ENCODE measurements at regions not wholly inside any gene's neighbourhood (a gene's known extent, or its start where the extent isn't known, plus 50 kb on each side); places are given as distances from the start of the nearest gene placed in this dataset.
A peak's percentile ranks its signal among the peaks of the same experiment; 100 is the strongest.

DNA sequence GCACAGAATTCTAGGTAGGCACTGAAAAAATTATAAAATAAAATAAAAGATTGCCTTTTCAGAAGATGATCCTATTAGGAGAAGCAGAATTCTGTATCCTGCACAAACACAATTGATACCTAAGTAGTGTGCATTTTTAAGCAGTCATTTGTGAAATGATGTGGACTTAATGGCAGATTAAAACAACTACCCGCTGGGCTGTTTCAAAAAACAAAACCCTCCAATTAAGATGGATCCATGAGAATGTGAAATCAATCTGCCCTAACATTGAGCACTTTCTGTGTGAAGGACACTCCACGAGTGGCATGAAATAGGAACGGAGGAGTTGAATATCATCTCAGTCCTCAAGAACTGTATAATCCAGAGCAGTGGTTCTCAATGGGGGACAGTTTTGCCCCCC, 1012.8 kb upstream of the EEF2KMT start:
- H3K4me3 Mint-ChIP-seq = no peak overlapping the region
- ChIA-PET POLR2A (no interaction called here), CTCF (no interaction called here)
- H3K27ac Mint-ChIP-seq = no peak overlapping the region
- H3K9me3 Mint-ChIP-seq = peaks cover 20% of the 10 kb centered on the region
- H3K27me3 Mint-ChIP-seq = no peaks in the 10 kb centered on the region
- H3K4me1 Mint-ChIP-seq = no peaks in the 10 kb centered on the region
- no peak for DNase-seq
- no peaks in the 10 kb centered on the region for H3K36me3 Mint-ChIP-seq (ENCODE audit: low read depth)

DNA sequence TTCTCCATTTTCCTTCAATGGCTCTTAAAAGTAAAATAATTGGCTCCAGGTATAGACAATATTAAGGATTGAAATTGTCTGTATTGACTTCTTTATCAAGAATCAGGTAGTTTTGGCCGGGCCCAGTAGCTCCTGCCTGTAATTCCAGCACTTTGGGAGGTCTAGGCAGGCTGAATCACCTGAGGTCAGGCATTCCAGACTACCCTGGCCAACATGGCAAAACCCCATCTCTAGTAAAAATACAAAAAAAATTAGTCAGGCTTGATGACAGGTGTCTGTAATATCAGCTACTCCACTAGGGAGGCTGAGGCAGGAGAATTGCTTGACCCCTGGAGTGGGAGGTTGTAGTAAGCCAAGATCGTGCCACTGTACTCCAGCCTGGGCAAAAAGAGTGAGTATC, 1008.5 kb upstream of the EEF2KMT start:
- H3K27me3 Mint-ChIP-seq = no peaks in the 10 kb centered on the region
- no peaks in the 10 kb centered on the region for H3K36me3 Mint-ChIP-seq (ENCODE audit: low read depth)
- no peak overlapping the region for H3K27ac Mint-ChIP-seq
- DNase-seq = no peak
- no peaks in the 10 kb centered on the region for H3K4me1 Mint-ChIP-seq
- ChIA-PET CTCF (no interaction called here), POLR2A (no interaction called here)
- no peak overlapping the region for H3K4me3 Mint-ChIP-seq
- H3K9me3 Mint-ChIP-seq = peaks cover 23% of the 10 kb centered on the region

DNA sequence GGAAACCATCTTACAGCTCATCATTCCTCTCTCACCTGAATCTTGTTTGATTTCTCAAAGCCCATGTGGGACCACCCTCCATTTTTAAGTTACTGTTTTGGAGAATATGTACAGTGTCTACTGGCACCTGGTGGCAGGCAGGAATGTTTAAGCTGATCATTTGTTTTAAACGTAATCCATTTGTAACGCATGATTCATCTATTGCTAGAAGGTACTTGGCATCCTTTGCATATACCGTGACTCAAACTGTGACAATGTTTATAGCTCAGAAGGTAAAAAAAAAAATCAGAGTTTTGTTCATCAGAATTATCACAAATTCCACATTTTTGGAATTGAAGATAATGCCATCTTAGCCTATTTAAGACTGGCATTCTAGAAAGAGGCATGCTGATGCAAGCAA, 1007.5 kb upstream of the EEF2KMT start:
- H3K9me3 Mint-ChIP-seq = peaks cover 26% of the 10 kb centered on the region
- DNase-seq = no peak
- H3K36me3 Mint-ChIP-seq (ENCODE audit: low read depth) = no peaks in the 10 kb centered on the region
- no peaks in the 10 kb centered on the region for H3K4me1 Mint-ChIP-seq
- no peak overlapping the region for H3K27ac Mint-ChIP-seq
- POLR2A ChIA-PET = no interaction called here
- CTCF ChIA-PET = interaction anchor here (0.6 kb wide), 1 partner anchor 473 kb away, joined by 3 read pairs; no protein-coding TSS in a partner anchor
- no peak overlapping the region for H3K4me3 Mint-ChIP-seq
- no peaks in the 10 kb centered on the region for H3K27me3 Mint-ChIP-seq

GRCh38 chr16:6104428-6104827, 1006.8 kb upstream of the EEF2KMT start:
- no peak for DNase-seq
- ChIA-PET POLR2A (no interaction called here), CTCF (interaction anchor here (0.6 kb wide), 1 partner anchor 472 kb away, joined by 3 read pairs; no protein-coding TSS in a partner anchor)
- Mint-ChIP-seq H3K4me1 (no peaks in the 10 kb centered on the region), H3K9me3 (peaks cover 26% of the 10 kb centered on the region), H3K27me3 (no peaks in the 10 kb centered on the region), H3K27ac (no peak overlapping the region), H3K4me3 (no peak overlapping the region), H3K36me3 (ENCODE audit: low read depth) (no peaks in the 10 kb centered on the region)

DNA sequence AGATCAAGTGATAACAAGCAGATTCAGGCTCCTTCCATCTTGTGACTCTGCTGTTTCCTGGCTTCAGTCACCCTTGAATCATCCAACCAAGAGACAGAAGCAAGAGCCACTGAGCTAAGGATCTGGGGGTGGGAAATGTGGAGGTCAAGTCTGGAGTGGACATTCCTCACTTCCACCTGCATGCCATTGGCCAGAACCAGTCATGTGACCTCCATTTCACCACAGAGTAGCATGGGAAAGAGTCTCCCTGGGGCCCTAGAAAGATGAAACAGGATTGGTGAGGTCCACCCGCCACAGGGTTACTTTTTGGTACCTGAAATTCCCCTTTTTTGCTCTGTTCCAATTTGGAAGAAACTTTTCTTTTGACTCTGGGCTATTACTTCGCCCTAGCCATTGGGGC, 1006.0 kb upstream of the EEF2KMT start:
- ChIA-PET POLR2A (no interaction called here), CTCF (no interaction called here)
- no peaks in the 10 kb centered on the region for H3K36me3 Mint-ChIP-seq (ENCODE audit: low read depth)

GRCh38 chr16:6099102-6099501, 1001.5 kb upstream of the EEF2KMT start:
- H3K9me3 Mint-ChIP-seq = peaks cover 24% of the 10 kb centered on the region
- ChIA-PET POLR2A (no interaction called here), CTCF (no interaction called here)

More for the DNA sequence above, 1006.0 kb upstream of the EEF2KMT start:
- no peaks in the 10 kb centered on the region for H3K27me3 Mint-ChIP-seq
- no peak overlapping the region for H3K4me3 Mint-ChIP-seq
- no peak overlapping the region for H3K27ac Mint-ChIP-seq
- no peaks in the 10 kb centered on the region for H3K4me1 Mint-ChIP-seq
- H3K9me3 Mint-ChIP-seq = peaks cover 24% of the 10 kb centered on the region
- DNase-seq = no peak

GRCh38 chr16:6096931-6097670, 999.5 kb upstream of the EEF2KMT start:
- ChIA-PET CTCF (no interaction called here), POLR2A (no interaction called here)
- no peak for DNase-seq
- Mint-ChIP-seq H3K36me3 (ENCODE audit: low read depth) (no peaks in the 10 kb centered on the region), H3K27me3 (no peaks in the 10 kb centered on the region), H3K27ac (no peak overlapping the region), H3K4me1 (no peaks in the 10 kb centered on the region), H3K4me3 (no peak overlapping the region), H3K9me3 (peaks cover 17% of the 10 kb centered on the region)

More at GRCh38 chr16:6099102-6099501, 1001.5 kb upstream of the EEF2KMT start:
- H3K4me3 Mint-ChIP-seq = no peak overlapping the region
- H3K27me3 Mint-ChIP-seq = no peaks in the 10 kb centered on the region
- DNase-seq = no peak
- H3K36me3 Mint-ChIP-seq (ENCODE audit: low read depth) = no peaks in the 10 kb centered on the region
- H3K27ac Mint-ChIP-seq = no peak overlapping the region
- no peaks in the 10 kb centered on the region for H3K4me1 Mint-ChIP-seq

DNA sequence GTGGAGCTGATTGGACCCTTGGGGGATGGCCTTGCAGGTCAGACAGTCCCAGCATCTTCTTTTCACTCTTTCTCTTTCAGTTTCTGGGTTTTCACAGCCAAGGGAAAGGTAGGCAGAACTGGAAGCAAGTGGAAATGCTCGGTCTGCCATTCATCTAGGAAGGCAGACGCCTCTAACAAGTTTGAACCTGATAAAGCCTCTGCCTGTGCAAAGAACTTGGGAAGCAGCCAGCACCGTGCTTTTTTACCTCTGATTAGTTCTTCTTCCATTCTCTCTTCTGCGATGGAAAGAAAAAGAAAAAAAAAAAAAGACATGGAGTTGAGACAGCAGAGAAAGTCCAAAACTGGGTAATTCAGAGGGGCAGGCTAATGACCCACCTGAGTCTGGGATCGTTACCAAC, 997.8 kb upstream of the EEF2KMT start:
- H3K4me3 Mint-ChIP-seq = no peak overlapping the region
- ChIA-PET POLR2A (no interaction called here), CTCF (no interaction called here)
- H3K4me1 Mint-ChIP-seq = no peaks in the 10 kb centered on the region
- H3K27me3 Mint-ChIP-seq = no peaks in the 10 kb centered on the region
- H3K9me3 Mint-ChIP-seq = peaks cover 19% of the 10 kb centered on the region
- no peak overlapping the region for H3K27ac Mint-ChIP-seq
- no peak for DNase-seq
- no peaks in the 10 kb centered on the region for H3K36me3 Mint-ChIP-seq (ENCODE audit: low read depth)

- CTCF ChIA-PET = interaction anchor here (1.2 kb wide), 1 partner anchor 11 kb away, joined by 3 read pairs; no protein-coding TSS in a partner anchor
- Mint-ChIP-seq H3K27me3 (no peaks in the 10 kb centered on the region), H3K36me3 (ENCODE audit: low read depth) (no peaks in the 10 kb centered on the region), H3K9me3 (peaks cover 28% of the 10 kb centered on the region), H3K4me3 (no peak overlapping the region), H3K27ac (no peak overlapping the region), H3K4me1 (no peaks in the 10 kb centered on the region)
- POLR2A ChIA-PET = no interaction called here
- DNase-seq = no peak
Observed at GRCh38 chr16:6091021-6091420, 993.4 kb upstream of the EEF2KMT start.

GRCh38 chr16:6081320-6081976, 983.9 kb upstream of the EEF2KMT start:
- Mint-ChIP-seq H3K9me3 (peaks cover 16% of the 10 kb centered on the region), H3K36me3 (ENCODE audit: low read depth) (no peaks in the 10 kb centered on the region), H3K27ac (no peak overlapping the region), H3K27me3 (no peaks in the 10 kb centered on the region), H3K4me3 (no peak overlapping the region), H3K4me1 (no peaks in the 10 kb centered on the region)
- peak; percentile 21 for DNase-seq
- POLR2A ChIA-PET = no interaction called here
- CTCF ChIA-PET = interaction anchor here (0.9 to 1.7 kb wide), 5 partner anchors 10 to 562 kb away, joined by 3 to 5 read pairs (median 3); no protein-coding TSS in a partner anchor

DNA sequence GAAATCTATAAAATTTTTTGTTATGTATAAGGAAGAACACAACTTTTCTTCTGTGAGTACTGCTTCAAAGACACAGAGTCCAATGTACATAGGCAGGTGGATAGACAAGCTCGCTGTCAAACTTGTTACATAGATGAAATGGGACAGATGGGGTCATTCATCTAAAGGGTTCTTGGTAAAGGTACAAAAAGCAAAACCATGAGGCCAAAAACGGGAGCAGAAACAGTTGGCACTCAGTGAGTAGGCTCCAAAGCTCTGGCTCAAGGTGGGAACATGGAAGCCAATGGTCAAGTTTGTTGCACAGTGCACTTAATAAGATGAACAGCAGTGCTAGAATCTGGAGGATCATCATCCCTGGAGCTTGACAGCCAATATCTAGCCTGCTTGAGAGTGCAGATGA, 979.0 kb upstream of the EEF2KMT start:
- no peak overlapping the region for H3K4me3 Mint-ChIP-seq
- DNase-seq = no peak
- no peaks in the 10 kb centered on the region for H3K4me1 Mint-ChIP-seq
- H3K36me3 Mint-ChIP-seq (ENCODE audit: low read depth) = no peaks in the 10 kb centered on the region
- POLR2A ChIA-PET = no interaction called here
- CTCF ChIA-PET = no interaction called here
- no peak overlapping the region for H3K27ac Mint-ChIP-seq
- H3K9me3 Mint-ChIP-seq = peaks cover 14% of the 10 kb centered on the region
- H3K27me3 Mint-ChIP-seq = no peaks in the 10 kb centered on the region

DNA sequence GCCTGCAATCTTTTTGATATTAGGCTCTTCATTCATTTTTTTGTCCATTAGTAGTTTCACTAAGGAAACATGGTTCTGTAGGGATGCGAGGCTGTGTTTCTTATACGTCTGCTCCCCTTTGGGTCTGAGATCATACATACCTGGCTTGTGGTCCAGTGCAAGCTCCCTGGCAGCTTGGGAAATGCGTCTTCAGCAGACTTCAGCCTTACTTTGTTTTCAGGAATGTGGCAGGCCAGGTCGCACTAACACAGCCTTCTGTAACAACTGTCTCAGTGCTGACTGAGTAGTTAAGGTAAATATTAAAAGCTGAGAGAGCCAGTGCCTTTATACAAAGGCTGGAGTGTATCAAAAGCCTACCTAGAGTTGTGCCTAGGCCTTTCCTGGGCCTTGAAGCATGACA, 970.5 kb upstream of the EEF2KMT start:
- POLR2A ChIA-PET = no interaction called here
- H3K27ac Mint-ChIP-seq = no peak overlapping the region
- CTCF ChIA-PET = no interaction called here
- no peak for DNase-seq
- no peaks in the 10 kb centered on the region for H3K36me3 Mint-ChIP-seq (ENCODE audit: low read depth)
- H3K4me1 Mint-ChIP-seq = no peaks in the 10 kb centered on the region
- no peaks in the 10 kb centered on the region for H3K27me3 Mint-ChIP-seq
- H3K9me3 Mint-ChIP-seq = peaks cover 13% of the 10 kb centered on the region
- no peak overlapping the region for H3K4me3 Mint-ChIP-seq

GRCh38 chr16:6066652-6067051, 969.1 kb upstream of the EEF2KMT start:
- H3K27ac Mint-ChIP-seq = no peak overlapping the region
- H3K27me3 Mint-ChIP-seq = no peaks in the 10 kb centered on the region
- H3K9me3 Mint-ChIP-seq = peaks cover 10% of the 10 kb centered on the region
- no peaks in the 10 kb centered on the region for H3K4me1 Mint-ChIP-seq
- H3K36me3 Mint-ChIP-seq (ENCODE audit: low read depth) = no peaks in the 10 kb centered on the region
- no peak overlapping the region for H3K4me3 Mint-ChIP-seq
- no peak for DNase-seq
- ChIA-PET CTCF (no interaction called here), POLR2A (no interaction called here)

GRCh38 chr16:6063526-6063925, 965.9 kb upstream of the EEF2KMT start:
- ChIA-PET POLR2A (no interaction called here), CTCF (no interaction called here)
- Mint-ChIP-seq H3K27me3 (no peaks in the 10 kb centered on the region), H3K4me3 (no peak overlapping the region), H3K27ac (no peak overlapping the region), H3K4me1 (no peaks in the 10 kb centered on the region), H3K9me3 (peaks cover 13% of the 10 kb centered on the region), H3K36me3 (ENCODE audit: low read depth) (no peaks in the 10 kb centered on the region)
- no peak for DNase-seq
